ENCODE measurements at regions not wholly inside any gene's neighbourhood (a gene's known extent, or its start where the extent isn't known, plus 50 kb on each side); places are given as distances from the start of the nearest gene placed in this dataset.

DNA sequence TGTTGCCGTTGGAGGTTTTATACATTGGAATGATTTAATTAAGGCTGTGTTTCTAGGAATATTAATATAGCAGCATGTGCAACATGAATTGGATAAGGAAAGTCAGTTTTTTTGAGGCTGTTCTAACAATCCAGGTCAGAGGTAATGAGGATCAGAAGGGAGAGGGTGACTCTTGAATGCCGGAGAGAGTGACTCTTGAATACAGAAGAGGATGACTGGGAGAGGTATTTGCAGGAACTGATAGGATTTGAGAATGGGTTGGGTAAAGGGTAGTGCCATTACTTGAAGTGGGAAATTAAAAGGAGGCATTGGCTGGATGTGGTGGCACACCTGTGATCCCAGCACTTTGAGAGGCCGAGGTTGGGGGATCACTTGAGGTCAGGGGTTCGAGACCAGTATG lies 55.6 kb upstream of the MACF1 start:
- H3K27me3 ChIP-seq (ENCODE audit: control insufficient read depth in 2 of 2, insufficient read depth in 2 of 2, low read length in 2 of 2): no peaks in the 10 kb centered on the region
- H3K9me1 ChIP-seq (replicated peaks; ENCODE audit: control insufficient read depth, extremely low read depth, insufficient read depth, low read length): no peaks in the 10 kb centered on the region
- dilution Hi-C loops (cut with MboI; ENCODE audit: extremely low pct_ligation_motif_present, low sequenced_read_pairs) (no loop called here), intact Hi-C loops (cut with micrococcal nuclease) (no loop called here)
- ChIA-PET CTCF (no interaction called here), POLR2A (no interaction called here)
- H3K4me1 ChIP-seq (ENCODE audit: control insufficient read depth, extremely low read depth, insufficient read depth, low read length): peaks cover 58% of the 10 kb centered on the region
- H3K9me3 ChIP-seq (replicated peaks; ENCODE audit: control insufficient read depth, insufficient read depth, low read length): no peaks in the 10 kb centered on the region
- H3K79me2 ChIP-seq (ENCODE audit: control insufficient read depth, insufficient read depth, low read length): peaks cover 96% of the 10 kb centered on the region
- no peaks in the 10 kb centered on the region for H4K20me1 ChIP-seq (replicated peaks; ENCODE audit: control insufficient read depth, extremely low read depth, insufficient read depth, low read length)
- no peak overlapping the region for H3K4me3 ChIP-seq (replicated peaks in 1 of 3; ENCODE audit: insufficient read depth in 1 of 3, low read depth in 1 of 3, low read length in 3 of 3)
- H3K4me2 ChIP-seq (ENCODE audit: insufficient read depth, low read length): no peak overlapping the region
- no peaks in the 10 kb centered on the region for H3K36me3 ChIP-seq (ENCODE audit: control insufficient read depth in 2 of 2, extremely low read depth in 1 of 2, insufficient read depth in 2 of 2, low read length in 2 of 2)
- H3K9ac ChIP-seq (replicated peaks; ENCODE audit: extremely low read depth, insufficient read depth, low read length): no peak overlapping the region
- DNase-seq (ENCODE audit: low read depth, low spot score) (no peak), FAIRE-seq (no peak)
- no TSS peak for BruUV-seq (replicated peaks)
- TF ChIP-seq POLR2AphosphoS5 (IDR thresholded peaks at IDR 0.05; ENCODE audit: insufficient read depth, low read depth, low read length) (no peak), EZH2 (IDR thresholded peaks at IDR 0.05; ENCODE audit: borderline replicate concordance, low read depth, low read length, severe bottlenecking) (no peak), JUN (IDR thresholded peaks at IDR 0.05; ENCODE audit: borderline replicate concordance, insufficient read depth, insufficient read length, low read depth) (no peak), MYC (IDR thresholded peaks at IDR 0.05; ENCODE audit: low read depth, low read length) (no peak)
- TF ChIP-seq, protein P1, sequence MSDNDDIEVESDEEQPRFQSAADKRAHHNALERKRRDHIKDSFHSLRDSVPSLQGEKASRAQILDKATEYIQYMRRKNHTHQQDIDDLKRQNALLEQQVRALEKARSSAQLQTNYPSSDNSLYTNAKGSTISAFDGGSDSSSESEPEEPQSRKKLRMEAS (IDR thresholded peaks at IDR 0.05; ENCODE audit: insufficient read depth, insufficient read length): no peak
- no peak overlapping the region for H2AFZ ChIP-seq (ENCODE audit: low read depth, low read length)
- H3K27ac ChIP-seq (ENCODE audit: insufficient read depth, low read depth, low read length): no peak overlapping the region

DNA sequence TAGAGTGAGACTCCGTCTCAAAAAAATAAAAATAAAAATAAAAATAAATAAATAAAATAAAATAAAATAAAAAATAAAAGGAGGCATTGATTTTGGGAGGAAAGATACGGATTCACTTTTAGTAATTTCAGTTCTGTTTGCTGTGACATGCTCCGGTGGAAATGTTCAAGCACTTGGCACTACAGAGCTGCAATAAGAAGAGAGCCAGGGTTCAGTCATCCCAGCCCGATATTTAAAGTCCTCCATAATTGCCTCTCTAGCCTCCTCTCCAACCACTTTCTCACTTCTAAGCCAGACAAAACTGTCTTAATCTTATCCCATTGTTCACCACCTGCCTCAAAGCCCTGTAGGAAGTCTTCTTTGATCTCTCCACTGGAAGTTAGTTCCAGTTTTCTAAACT lies 55.0 kb upstream of the MACF1 start:
- no peak overlapping the region for H2AFZ ChIP-seq (ENCODE audit: low read depth, low read length)
- no peaks in the 10 kb centered on the region for H3K9me3 ChIP-seq (replicated peaks; ENCODE audit: control insufficient read depth, insufficient read depth, low read length)
- ChIA-PET POLR2A (no interaction called here), CTCF (interaction anchor here (2.2 kb wide), 1 partner anchor 51 kb away, joined by 5 read pairs; no protein-coding TSS in a partner anchor)
- FAIRE-seq (no peak), DNase-seq (ENCODE audit: low read depth, low spot score) (no peak)
- no peak overlapping the region for H3K27ac ChIP-seq (ENCODE audit: insufficient read depth, low read depth, low read length)
- H3K4me3 ChIP-seq (replicated peaks in 1 of 3; ENCODE audit: insufficient read depth in 1 of 3, low read depth in 1 of 3, low read length in 3 of 3): no peak overlapping the region
- peaks cover 97% of the 10 kb centered on the region for H3K79me2 ChIP-seq (ENCODE audit: control insufficient read depth, insufficient read depth, low read length)
- H3K4me2 ChIP-seq (ENCODE audit: insufficient read depth, low read length): no peak overlapping the region
- no TSS peak for BruUV-seq (replicated peaks)
- no peak overlapping the region for H3K9ac ChIP-seq (replicated peaks; ENCODE audit: extremely low read depth, insufficient read depth, low read length)
- dilution Hi-C loops (cut with MboI; ENCODE audit: extremely low pct_ligation_motif_present, low sequenced_read_pairs): no loop called here
- no peaks in the 10 kb centered on the region for H3K27me3 ChIP-seq (ENCODE audit: control insufficient read depth in 2 of 2, insufficient read depth in 2 of 2, low read length in 2 of 2)
- peaks cover 63% of the 10 kb centered on the region for H3K4me1 ChIP-seq (ENCODE audit: control insufficient read depth, extremely low read depth, insufficient read depth, low read length)
- intact Hi-C loops (cut with micrococcal nuclease): no loop called here
- H3K36me3 ChIP-seq (ENCODE audit: control insufficient read depth in 2 of 2, extremely low read depth in 1 of 2, insufficient read depth in 2 of 2, low read length in 2 of 2): no peaks in the 10 kb centered on the region
- H3K9me1 ChIP-seq (replicated peaks; ENCODE audit: control insufficient read depth, extremely low read depth, insufficient read depth, low read length): no peaks in the 10 kb centered on the region
- no peaks in the 10 kb centered on the region for H4K20me1 ChIP-seq (replicated peaks; ENCODE audit: control insufficient read depth, extremely low read depth, insufficient read depth, low read length)
- TF ChIP-seq FOS (IDR thresholded peaks at IDR 0.05; ENCODE audit: borderline replicate concordance, insufficient read depth, low read length) (no peak), EZH2 (IDR thresholded peaks at IDR 0.05; ENCODE audit: borderline replicate concordance, low read depth, low read length, severe bottlenecking) (no peak), GATA2 (IDR thresholded peaks at IDR 0.05; ENCODE audit: insufficient read depth, insufficient read length, low read depth, low read length) (no peak), JUN (IDR thresholded peaks at IDR 0.05; ENCODE audit: borderline replicate concordance, insufficient read depth, insufficient read length, low read depth) (no peak), MYC (IDR thresholded peaks at IDR 0.05; ENCODE audit: low read depth, low read length) (no peak)
- TF ChIP-seq, protein P2, sequence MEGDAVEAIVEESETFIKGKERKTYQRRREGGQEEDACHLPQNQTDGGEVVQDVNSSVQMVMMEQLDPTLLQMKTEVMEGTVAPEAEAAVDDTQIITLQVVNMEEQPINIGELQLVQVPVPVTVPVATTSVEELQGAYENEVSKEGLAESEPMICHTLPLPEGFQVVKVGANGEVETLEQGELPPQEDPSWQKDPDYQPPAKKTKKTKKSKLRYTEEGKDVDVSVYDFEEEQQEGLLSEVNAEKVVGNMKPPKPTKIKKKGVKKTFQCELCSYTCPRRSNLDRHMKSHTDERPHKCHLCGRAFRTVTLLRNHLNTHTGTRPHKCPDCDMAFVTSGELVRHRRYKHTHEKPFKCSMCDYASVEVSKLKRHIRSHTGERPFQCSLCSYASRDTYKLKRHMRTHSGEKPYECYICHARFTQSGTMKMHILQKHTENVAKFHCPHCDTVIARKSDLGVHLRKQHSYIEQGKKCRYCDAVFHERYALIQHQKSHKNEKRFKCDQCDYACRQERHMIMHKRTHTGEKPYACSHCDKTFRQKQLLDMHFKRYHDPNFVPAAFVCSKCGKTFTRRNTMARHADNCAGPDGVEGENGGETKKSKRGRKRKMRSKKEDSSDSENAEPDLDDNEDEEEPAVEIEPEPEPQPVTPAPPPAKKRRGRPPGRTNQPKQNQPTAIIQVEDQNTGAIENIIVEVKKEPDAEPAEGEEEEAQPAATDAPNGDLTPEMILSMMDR (IDR thresholded peaks at IDR 0.05; ENCODE audit: extremely low read depth in 1 of 2, insufficient read depth in 1 of 2, low read depth in 1 of 2, low read length in 2 of 2): no peak
- TF ChIP-seq, protein P1 (IDR thresholded peaks at IDR 0.05; ENCODE audit: insufficient read depth, insufficient read length): no peak

Data from endothelial cell of umbilical vein (primary cell).